Karpas-422 (cell line): ENCODE measurements at regions not wholly inside any gene's neighbourhood (a gene's known extent, or its start where the extent isn't known, plus 50 kb on each side); places are given as distances from the start of the nearest gene placed in this dataset.
A peak's percentile ranks its signal among the peaks of the same experiment; 100 is the strongest.

ENCODE experiments used
- DNase-seq: peaks from one replicate; pipeline ENCODE4 v3.0.0-alpha.2; 2015
- H2AFZ ChIP-seq: fragments of 200-600 bp; sonication (generic); 2 replicates; pipeline ENCODE4 v1.6.1; 2014; ENCODE audit warnings: antibody characterized with exemption, low read length, mixed read lengths
- H3K27ac ChIP-seq: fragments of 200-600 bp; sonication (generic); 2 replicates; pipeline ENCODE4 v1.5.1; 2014; ENCODE audit warnings: mild to moderate bottlenecking, low read length, moderate library complexity
- H3K27me3 ChIP-seq: fragments of 200-600 bp; sonication (generic); 2 replicates; pipeline ENCODE4 v1.6.1; 2014; ENCODE audit warnings: low read length, mixed read lengths
- H3K36me3 ChIP-seq: fragments of 200-600 bp; sonication (generic); 2 replicates; pipeline ENCODE4 v1.6.1; 2014; ENCODE audit warnings: low read length, mixed read lengths; ENCODE audit not compliant: insufficient read depth
- H3K4me1 ChIP-seq: fragments of 200-600 bp; sonication (generic); 2 replicates; pipeline ENCODE4 v1.6.1; 2014; ENCODE audit warnings: mild to moderate bottlenecking, low read length, mixed read lengths
- H3K4me2 ChIP-seq: fragments of 200-600 bp; sonication (generic); 2 replicates; pipeline ENCODE4 v1.6.1; 2014; ENCODE audit warnings: low read length, low read depth, mild to moderate bottlenecking; ENCODE audit not compliant: poor library complexity, severe bottlenecking
- H3K4me3 ChIP-seq: fragments of 200-600 bp; sonication (generic); 2 replicates; pipeline ENCODE4 v1.5.1; 2014; ENCODE audit warnings: mild to moderate bottlenecking, antibody characterized with exemption, low read length, mixed read lengths
- H3K79me2 ChIP-seq: fragments of 200-600 bp; sonication (generic); 2 replicates; pipeline ENCODE4 v1.6.1; 2014; ENCODE audit warnings: mild to moderate bottlenecking, low read length, mixed read lengths
- H3K9ac ChIP-seq: fragments of 200-600 bp; sonication (generic); 2 replicates; pipeline ENCODE4 v1.6.0; 2014; ENCODE audit warnings: low read length
- H3K9me2 ChIP-seq: fragments of 200-600 bp; sonication (generic), shearing (Covaris generic); replicated peaks from 2 replicates; pipeline ENCODE4 v1.6.0; 2014; ENCODE audit warnings: mild to moderate bottlenecking, low read length, moderate library complexity; ENCODE audit not compliant: insufficient read depth
- H3K9me3 ChIP-seq: fragments of 300-700, 200-600 bp; sonication (generic); 2 replicates; pipeline ENCODE4 v1.6.1; 2014; ENCODE audit warnings: low read length, mixed read lengths
- H4K20me1 ChIP-seq: fragments of 200-600 bp; sonication (generic); 2 replicates; pipeline ENCODE4 v1.6.1; 2014; ENCODE audit warnings: mild to moderate bottlenecking, antibody characterized with exemption, low read length, low read depth; ENCODE audit not compliant: insufficient read depth

DNA sequence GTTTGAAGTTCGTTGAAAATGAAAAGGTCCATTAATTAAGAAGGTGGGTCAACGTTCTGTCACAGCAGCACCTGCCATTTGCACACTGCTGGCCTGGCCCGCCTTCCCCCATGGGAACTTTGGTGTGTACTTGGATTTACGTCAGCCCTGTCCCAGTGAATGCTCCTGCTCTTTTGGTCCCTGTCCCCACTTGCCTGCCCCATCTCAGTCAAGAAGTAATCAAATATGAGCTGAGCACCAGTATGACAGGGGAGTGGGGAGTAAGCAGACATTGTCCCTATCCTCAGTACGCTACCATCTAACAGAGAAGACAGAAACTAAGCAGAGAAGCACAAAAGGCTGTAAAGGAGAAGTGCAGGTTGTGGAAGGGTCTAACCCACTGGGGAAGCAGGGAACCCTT lies 65.1 kb downstream of the SLC4A3 start:
- Histone ChIP-seq H3K9ac (no peak overlapping the region), H3K4me3 (peak overlapping the region; percentile 40; the same call in 1 of the 2 replicates), H3K4me2 (peak overlapping the region; percentile 72), H2AFZ (no peak overlapping the region), H3K27me3 (no peaks in the 10 kb centered on the region), H3K9me2 (no peaks in the 10 kb centered on the region), H3K4me1 (peaks cover 42% of the 10 kb centered on the region), H3K79me2 (peaks cover 86% of the 10 kb centered on the region), H3K27ac (peak overlapping the region; percentile 80), H4K20me1 (no peaks in the 10 kb centered on the region), H3K9me3 (no peaks in the 10 kb centered on the region), H3K36me3 (0 out of 2 replicates have a peak, but pooled peaks cover 2% of the 10 kb centered on the region)
- DNase-seq: peak; percentile 48

DNA sequence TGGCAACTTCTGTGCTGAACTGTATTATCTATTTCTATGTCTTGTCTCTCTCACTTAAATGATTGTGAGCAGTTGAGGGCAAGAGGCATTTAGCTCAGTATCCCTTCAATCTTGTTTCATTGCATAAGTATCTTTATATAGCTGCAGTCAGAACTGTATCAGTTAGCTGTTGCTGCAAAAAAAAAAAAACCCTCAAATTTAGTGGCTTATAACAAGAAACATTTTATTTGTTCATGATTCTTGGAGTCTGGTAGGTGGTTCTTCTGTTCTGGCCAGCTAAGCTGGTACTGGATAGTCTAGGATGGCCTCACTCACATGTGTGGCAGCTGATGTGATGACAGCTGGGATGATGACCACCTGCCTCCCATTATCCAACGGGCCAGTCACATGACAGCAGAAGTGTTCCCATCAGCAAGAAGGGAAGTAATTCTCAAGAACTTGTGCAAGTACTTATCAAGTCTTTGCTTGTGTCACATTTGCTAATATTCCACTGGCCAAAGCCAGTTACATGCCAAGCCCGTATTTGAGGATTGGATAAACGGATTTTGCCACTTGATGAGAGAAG lies 67.8 kb downstream of the SLC4A3 start:
- DNase-seq: no peak
- no peak overlapping the region for H3K27ac ChIP-seq
- H3K9me2 ChIP-seq: no peaks in the 10 kb centered on the region
- H3K9ac ChIP-seq: no peak overlapping the region
- H3K9me3 ChIP-seq: no peaks in the 10 kb centered on the region
- H3K4me3 ChIP-seq: no peak overlapping the region
- no peak overlapping the region for H3K4me2 ChIP-seq
- H3K4me1 ChIP-seq: peaks cover 33% of the 10 kb centered on the region
- H3K36me3 ChIP-seq: 0 out of 2 replicates have a peak, but pooled peaks cover 2% of the 10 kb centered on the region
- H2AFZ ChIP-seq: no peak overlapping the region
- H3K27me3 ChIP-seq: no peaks in the 10 kb centered on the region
- no peaks in the 10 kb centered on the region for H4K20me1 ChIP-seq
- peaks cover 98% of the 10 kb centered on the region for H3K79me2 ChIP-seq

DNA sequence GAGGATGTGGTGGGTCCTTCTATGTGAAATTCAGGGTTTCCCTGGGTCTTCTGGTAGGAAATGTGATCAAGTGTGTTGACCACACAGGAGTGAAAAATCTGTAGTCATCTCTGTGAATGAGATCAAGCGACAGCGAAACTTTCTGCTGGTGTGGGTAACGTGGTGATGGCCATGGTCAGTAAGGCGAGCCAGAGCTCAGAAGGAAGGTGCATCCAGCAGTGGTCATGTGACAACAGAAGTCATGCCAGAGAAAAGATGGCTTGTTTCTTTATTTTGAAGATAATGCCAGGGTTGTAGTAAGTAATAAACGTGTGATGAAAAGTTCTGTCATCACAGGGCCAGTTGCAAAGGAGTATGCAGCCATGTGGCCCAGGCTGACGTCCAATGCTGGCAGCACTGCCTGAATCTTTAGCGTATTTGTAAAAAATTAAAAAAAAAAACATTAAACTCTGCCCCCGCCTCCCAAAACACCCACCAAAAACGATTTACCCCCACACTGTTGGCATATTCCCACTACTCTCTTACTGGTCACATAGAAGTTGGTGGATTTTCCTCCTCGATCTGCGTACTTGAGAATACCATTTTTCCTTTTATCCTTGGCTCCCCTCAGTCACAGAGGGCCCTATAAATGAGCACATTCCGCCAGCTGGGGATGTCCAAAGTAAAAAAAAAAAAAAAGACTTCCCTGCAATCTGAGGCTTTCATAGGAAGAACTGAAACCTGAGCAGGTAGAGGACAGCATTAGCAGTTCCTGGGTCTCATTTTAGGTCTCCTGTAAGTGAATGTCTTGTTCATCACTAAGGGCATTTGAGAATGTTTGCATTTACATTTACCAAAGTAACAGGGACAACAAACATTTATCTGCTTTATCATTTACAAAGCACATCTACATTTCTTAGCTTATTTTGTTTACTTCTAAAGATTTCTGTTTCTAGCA lies 70.6 kb downstream of the SLC4A3 start:
- Histone ChIP-seq H3K79me2 (peaks cover 97% of the 10 kb centered on the region), H3K36me3 (0 out of 2 replicates have a peak, but pooled peaks cover 2% of the 10 kb centered on the region), H3K9me3 (no peaks in the 10 kb centered on the region), H3K4me1 (peaks cover 9% of the 10 kb centered on the region), H3K4me3 (no peak overlapping the region), H3K27ac (no peak overlapping the region), H3K9me2 (no peaks in the 10 kb centered on the region), H3K4me2 (no peak overlapping the region), H2AFZ (no peak overlapping the region), H3K27me3 (no peaks in the 10 kb centered on the region), H4K20me1 (no peaks in the 10 kb centered on the region), H3K9ac (no peak overlapping the region)
- DNase-seq: no peak

DNA sequence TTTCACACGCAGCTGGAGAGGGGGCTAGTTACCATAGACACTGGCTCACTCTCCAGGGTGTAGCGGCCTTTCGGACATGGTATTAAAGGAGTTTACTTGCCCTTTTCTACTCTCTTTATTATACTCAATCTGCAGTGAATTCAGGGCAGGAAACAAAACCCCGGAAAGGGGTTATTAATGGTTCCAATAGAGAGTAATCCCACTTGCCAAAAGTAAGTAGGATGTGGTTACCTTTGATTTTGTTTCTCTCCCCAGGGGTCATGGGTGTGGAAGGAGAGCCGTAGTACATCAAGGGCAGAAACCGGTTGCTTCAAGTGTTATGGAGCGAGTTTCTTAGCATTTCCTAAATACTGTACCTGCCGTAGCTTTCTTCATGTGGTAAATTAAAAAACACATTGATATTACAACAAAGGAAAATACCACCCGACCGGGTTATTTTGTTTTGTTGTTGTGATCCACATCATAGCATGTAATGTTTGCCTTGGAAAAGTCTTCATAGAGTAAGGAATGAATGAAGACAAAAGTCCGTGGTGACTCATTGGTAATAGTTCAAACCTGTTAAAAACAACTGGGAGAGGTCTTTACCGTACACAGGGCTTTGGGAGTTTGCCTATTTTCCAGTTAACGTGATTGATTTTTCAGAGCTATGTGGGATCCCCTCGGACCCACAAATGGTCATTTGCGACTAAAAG lies 71.5 kb downstream of the SLC4A3 start:
- Histone ChIP-seq H3K9ac (no peak overlapping the region), H3K9me2 (no peaks in the 10 kb centered on the region), H3K27ac (no peak overlapping the region), H3K36me3 (0 out of 2 replicates have a peak, but pooled peaks cover 2% of the 10 kb centered on the region), H3K9me3 (no peaks in the 10 kb centered on the region), H3K79me2 (peaks cover 97% of the 10 kb centered on the region), H3K4me2 (no peak overlapping the region), H3K4me3 (no peak overlapping the region), H3K27me3 (no peaks in the 10 kb centered on the region), H4K20me1 (no peaks in the 10 kb centered on the region), H2AFZ (no peak overlapping the region), H3K4me1 (peaks cover 4% of the 10 kb centered on the region)
- DNase-seq: no peak

DNA sequence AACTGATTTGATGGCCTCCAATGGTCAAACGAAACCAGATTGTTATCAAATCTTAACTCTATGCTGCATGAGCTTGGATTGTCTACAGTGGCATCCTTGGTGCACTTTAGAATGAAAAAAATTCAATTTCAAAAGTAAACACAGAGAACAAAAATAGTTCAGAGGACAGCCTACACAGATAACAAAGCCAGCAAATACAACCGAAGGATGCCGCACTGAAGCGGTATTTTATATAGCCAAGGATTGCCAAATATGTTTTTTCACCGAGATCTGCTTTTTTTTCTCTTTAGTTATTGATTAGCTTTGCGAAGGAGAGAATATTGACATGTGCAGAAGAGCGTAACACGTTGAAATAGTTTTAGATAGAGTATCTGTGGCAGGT lies 72.0 kb downstream of the SLC4A3 start:
- DNase-seq: no peak
- no peak overlapping the region for H3K4me2 ChIP-seq
- H3K36me3 ChIP-seq: 0 out of 2 replicates have a peak, but pooled peaks cover 2% of the 10 kb centered on the region
- H3K4me1 ChIP-seq: peaks cover 8% of the 10 kb centered on the region
- no peaks in the 10 kb centered on the region for H3K9me3 ChIP-seq
- H3K4me3 ChIP-seq: no peak overlapping the region
- H3K9ac ChIP-seq: no peak overlapping the region
- H3K27ac ChIP-seq: no peak overlapping the region
- H3K27me3 ChIP-seq: no peaks in the 10 kb centered on the region
- peaks cover 97% of the 10 kb centered on the region for H3K79me2 ChIP-seq
- H4K20me1 ChIP-seq: peaks cover 4% of the 10 kb centered on the region; the same call in 1 of the 2 replicates
- H2AFZ ChIP-seq: no peak overlapping the region
- H3K9me2 ChIP-seq: no peaks in the 10 kb centered on the region

DNA sequence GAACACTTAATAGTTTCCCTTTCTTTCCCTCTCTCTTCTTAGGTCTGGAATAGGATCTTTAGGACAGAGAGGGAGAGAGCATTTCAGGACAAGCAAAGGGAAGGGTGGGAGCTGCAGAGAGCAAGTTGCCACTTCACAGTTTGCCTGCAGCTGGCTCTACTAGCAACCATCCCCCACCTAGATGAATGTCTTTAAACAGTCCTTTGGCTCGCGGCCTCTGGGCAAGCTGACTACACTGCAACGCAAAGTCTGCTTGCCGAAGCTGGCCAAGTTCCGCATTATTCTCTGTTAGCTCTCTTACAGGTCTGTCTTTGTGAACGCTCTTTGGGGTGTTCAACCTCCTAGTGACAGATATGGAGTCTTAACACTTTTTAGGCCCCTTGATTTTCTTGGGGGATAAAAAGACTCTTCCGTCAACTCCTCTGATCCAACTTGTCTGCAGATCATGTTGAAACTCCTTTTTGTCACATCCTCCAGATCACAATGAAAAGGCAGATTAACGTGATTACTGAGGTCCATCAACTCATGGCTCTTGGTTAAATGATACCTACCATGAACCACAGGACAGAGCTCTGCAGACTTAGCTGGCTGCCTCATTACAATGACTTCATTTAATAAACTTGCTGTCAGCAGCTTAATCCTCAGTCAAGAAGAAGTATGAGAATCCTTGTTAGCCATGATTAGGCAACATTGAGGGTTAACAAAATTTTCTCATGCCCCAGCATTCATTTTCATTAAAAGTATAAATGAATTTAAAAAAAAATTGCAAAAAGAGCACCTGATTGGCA lies 74.6 kb downstream of the SLC4A3 start:
- no peak overlapping the region for H3K27ac ChIP-seq
- peaks cover 25% of the 10 kb centered on the region for H3K4me1 ChIP-seq
- no peak for DNase-seq
- no peak overlapping the region for H2AFZ ChIP-seq
- H3K9me2 ChIP-seq: no peaks in the 10 kb centered on the region
- no peaks in the 10 kb centered on the region for H3K9me3 ChIP-seq
- H3K79me2 ChIP-seq: peaks cover 97% of the 10 kb centered on the region
- no peak overlapping the region for H3K4me2 ChIP-seq
- no peak overlapping the region for H3K9ac ChIP-seq
- no peaks in the 10 kb centered on the region for H3K36me3 ChIP-seq
- peaks cover 4% of the 10 kb centered on the region; the same call in 1 of the 2 replicates for H4K20me1 ChIP-seq
- H3K4me3 ChIP-seq: no peak overlapping the region
- no peaks in the 10 kb centered on the region for H3K27me3 ChIP-seq

DNA sequence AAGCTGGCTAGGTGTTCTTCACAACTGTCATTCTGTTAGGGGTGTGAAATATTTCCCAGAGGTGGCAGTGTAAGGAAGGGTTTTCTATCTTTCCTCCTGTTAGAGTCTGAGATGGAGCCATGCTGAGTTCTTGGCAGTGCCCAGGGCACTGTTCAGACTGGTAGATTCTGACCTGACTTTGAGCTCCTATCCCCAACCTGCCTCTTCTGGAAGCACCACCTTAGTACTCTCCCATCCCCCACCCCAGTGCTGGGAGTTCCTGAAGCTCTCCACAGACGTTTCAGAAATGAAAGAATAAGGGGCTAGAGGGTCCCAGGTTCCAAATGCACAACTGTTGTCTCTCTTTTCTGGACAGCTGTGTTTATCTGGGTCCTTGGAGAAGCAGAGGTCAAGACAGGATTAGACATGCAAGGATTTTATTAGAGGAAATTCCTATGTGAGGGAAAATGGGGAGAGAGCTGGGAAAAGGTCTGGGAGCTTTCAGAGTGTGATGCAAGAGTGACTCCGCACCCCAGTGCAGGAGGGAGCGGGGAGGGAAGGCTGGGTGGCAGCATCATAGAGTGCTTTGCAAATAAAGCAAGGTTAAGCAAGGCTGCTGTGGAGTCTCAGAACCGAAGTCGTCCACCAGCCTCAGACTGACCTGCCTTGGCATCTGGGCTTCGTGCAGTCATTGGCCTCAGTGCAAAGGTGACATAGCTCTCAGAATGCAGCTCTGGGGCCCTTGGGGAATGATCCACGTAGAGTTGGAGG lies 75.5 kb downstream of the SLC4A3 start:
- Histone ChIP-seq H2AFZ (no peak overlapping the region), H3K9ac (no peak overlapping the region), H3K9me3 (no peaks in the 10 kb centered on the region), H3K4me3 (no peak overlapping the region), H3K79me2 (peaks cover 97% of the 10 kb centered on the region), H3K4me2 (no peak overlapping the region), H3K9me2 (no peaks in the 10 kb centered on the region), H3K36me3 (peaks cover 3% of the 10 kb centered on the region; the same call in 1 of the 2 replicates), H3K27me3 (no peaks in the 10 kb centered on the region), H4K20me1 (peaks cover 4% of the 10 kb centered on the region; the same call in 1 of the 2 replicates), H3K4me1 (peaks cover 31% of the 10 kb centered on the region), H3K27ac (no peak overlapping the region)
- DNase-seq: no peak
